NT2/D1 (cell line): ENCODE measurements at regions not wholly inside any gene's neighbourhood (a gene's known extent, or its start where the extent isn't known, plus 50 kb on each side); places are given as distances from the start of the nearest gene placed in this dataset.

Experiments used
- DNase-seq: peaks from one replicate; pipeline ENCODE4 v3.0.0-alpha.2; 2011; ENCODE audit warnings: low read depth, low spot score
- H3K27me3 ChIP-seq: 2 replicates; pipeline ENCODE4 v1.6.0; 2011; ENCODE audit warnings: mild to moderate bottlenecking; ENCODE audit not compliant: insufficient read length, insufficient read depth
- H3K36me3 ChIP-seq: 2 replicates; pipeline ENCODE4 v1.6.1; 2011; ENCODE audit warnings: mild to moderate bottlenecking, low read length, mixed read lengths; ENCODE audit not compliant: insufficient read depth, insufficient read length
- H3K4me1 ChIP-seq: 2 replicates; pipeline ENCODE4 v1.5.1; 2011; ENCODE audit not compliant: insufficient read depth, insufficient read length
- H3K4me3 ChIP-seq: 2 replicates; pipeline ENCODE4 v1.5.1; 2011; ENCODE audit warnings: low read depth; ENCODE audit not compliant: insufficient read length
- H3K9ac ChIP-seq: 2 replicates; pipeline ENCODE4 v1.6.0; 2011; ENCODE audit warnings: low read depth; ENCODE audit not compliant: insufficient read length
- H3K9me3 ChIP-seq: 2 replicates; pipeline ENCODE4 v1.5.1; 2011; ENCODE audit warnings: mild to moderate bottlenecking, low read length; ENCODE audit not compliant: insufficient read depth
- SUZ12 ChIP-seq: IDR thresholded peaks from 2 replicates; pipeline ENCODE4 v1.6.1; 2011; ENCODE audit not compliant: insufficient read length, insufficient read depth; ENCODE audit errors: extremely low read depth
- YY1 ChIP-seq: IDR thresholded peaks from 2 replicates; pipeline ENCODE4 v1.6.1; 2011; ENCODE audit not compliant: insufficient read length, insufficient read depth
- ZNF274 ChIP-seq: IDR thresholded peaks from 2 replicates; pipeline ENCODE4 v1.6.1; 2011; ENCODE audit warnings: mild to moderate bottlenecking, low read depth, low read length

DNA sequence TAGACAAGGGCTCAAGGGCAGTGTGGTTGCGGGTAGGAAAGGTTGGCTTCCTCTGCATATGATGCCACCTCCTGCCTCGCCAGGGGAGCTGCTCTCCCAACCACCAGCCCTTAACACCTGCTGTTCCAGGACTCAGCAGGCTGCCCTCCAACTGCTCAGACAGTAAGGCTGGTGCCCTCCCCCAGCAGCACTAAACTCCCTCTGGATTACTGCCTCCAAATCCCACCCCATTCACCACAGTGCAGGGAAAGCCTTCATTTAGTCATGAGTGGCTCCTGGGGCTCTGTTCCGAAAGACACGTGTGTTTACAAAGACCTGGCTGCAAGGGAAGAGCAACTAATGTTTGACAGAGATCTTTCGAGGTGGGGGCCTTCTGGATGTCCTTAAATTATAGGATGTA, 437.2 kb upstream of the MKI67 start:
- TF ChIP-seq SUZ12, result no peak
- no peak for TF ChIP-seq YY1
- TF ChIP-seq ZNF274, result no peak
- H3K36me3 ChIP-seq, result no peaks in the 10 kb centered on the region
- H3K4me3 ChIP-seq, result no peak overlapping the region
- no peak for DNase-seq
- no peak overlapping the region for H3K9ac ChIP-seq
- H3K27me3 ChIP-seq, result no peaks in the 10 kb centered on the region
- H3K4me1 ChIP-seq, result peaks cover 3% of the 10 kb centered on the region
- H3K9me3 ChIP-seq, result peaks cover 5% of the 10 kb centered on the region; the same call in 1 of the 2 replicates

DNA sequence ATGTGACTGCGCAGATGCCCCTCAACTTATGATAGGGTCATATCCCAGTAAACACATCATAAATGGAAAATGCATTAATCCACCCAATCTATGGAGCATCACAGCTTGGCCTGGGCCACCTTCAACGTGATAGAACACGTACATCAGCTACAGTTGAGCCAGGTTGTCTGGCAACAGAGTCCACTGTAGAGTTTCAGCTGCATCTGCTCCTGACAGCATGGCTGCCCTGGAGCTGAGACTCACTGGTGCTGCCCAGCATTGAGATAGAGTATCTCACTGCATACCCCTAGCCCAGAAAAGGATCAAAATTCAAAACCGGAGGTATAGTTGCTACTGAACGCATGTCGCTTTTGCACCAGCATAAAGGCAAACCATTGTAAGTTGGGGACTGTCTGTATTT, 437.7 kb upstream of the MKI67 start:
- Histone ChIP-seq H3K4me1 (peaks cover 3% of the 10 kb centered on the region), H3K9ac (no peak overlapping the region), H3K36me3 (no peaks in the 10 kb centered on the region), H3K4me3 (no peak overlapping the region), H3K9me3 (peaks cover 5% of the 10 kb centered on the region; the same call in 1 of the 2 replicates), H3K27me3 (no peaks in the 10 kb centered on the region)
- no peak for DNase-seq
- no peak for TF ChIP-seq YY1
- no peak for TF ChIP-seq SUZ12
- no peak for TF ChIP-seq ZNF274

DNA sequence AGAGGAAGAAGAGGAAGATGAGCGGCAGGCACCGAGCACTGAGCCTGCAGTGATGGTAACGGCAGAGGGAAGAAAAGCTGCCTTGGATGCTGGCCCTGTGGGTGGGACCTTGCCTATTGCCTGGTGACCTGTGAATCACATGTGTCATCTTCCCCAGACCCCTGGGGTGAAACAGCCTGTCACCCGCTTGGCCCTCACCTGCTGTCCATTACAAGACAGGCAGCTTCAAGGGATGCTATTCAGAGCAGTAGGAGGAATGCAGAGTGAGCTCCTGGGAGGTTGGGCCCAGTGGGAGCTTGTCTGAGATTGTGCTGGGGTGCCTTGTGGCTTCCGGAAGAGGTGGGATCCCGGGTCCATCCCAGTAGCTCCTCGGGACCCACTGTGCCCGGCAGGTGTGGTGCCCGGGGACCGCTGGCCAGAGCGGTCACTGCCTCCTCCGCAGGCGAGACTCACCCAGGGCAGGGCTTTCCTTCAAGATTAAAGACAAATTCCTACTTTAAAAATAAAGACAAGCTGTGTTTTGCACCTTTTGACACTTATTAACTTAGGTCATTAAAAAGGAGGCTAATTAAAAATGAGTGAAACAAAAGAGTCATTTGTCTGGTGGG, 440.2 kb upstream of the MKI67 start:
- no peaks in the 10 kb centered on the region for H3K36me3 ChIP-seq
- no peaks in the 10 kb centered on the region for H3K27me3 ChIP-seq
- 0 out of 2 replicates have a peak, but pooled peaks cover 3% of the 10 kb centered on the region for H3K9me3 ChIP-seq
- peaks cover 5% of the 10 kb centered on the region for H3K4me1 ChIP-seq
- no peak for TF ChIP-seq SUZ12
- no peak for TF ChIP-seq ZNF274
- no peak for TF ChIP-seq YY1
- DNase-seq, result no peak
- no peak overlapping the region for H3K9ac ChIP-seq
- H3K4me3 ChIP-seq, result no peak overlapping the region

DNA sequence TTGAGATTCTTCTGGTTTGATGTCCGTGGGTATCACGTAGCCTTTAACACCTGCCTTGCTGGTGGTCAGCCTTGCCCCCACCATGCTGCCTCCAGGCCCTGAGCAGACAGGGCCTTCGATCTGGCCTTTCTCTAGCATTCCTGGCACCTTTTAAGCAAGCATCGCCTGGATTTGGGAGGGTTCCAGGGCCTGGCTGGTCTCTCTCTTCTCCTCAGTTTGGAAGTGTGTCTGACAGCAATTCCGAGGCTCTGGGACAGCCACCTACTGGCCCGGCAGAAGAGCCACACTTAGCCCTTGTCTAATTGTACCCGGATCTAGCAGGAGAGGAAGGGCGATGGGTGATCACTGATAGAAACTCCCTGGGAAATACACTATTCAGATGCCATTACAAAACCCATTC, 441.3 kb upstream of the MKI67 start:
- peaks cover 5% of the 10 kb centered on the region for H3K4me1 ChIP-seq
- TF ChIP-seq SUZ12 (no peak), ZNF274 (no peak), YY1 (no peak)
- no peaks in the 10 kb centered on the region for H3K27me3 ChIP-seq
- no peaks in the 10 kb centered on the region for H3K36me3 ChIP-seq
- H3K4me3 ChIP-seq, result no peak overlapping the region
- no peak overlapping the region for H3K9ac ChIP-seq
- H3K9me3 ChIP-seq, result no peaks in the 10 kb centered on the region
- no peak for DNase-seq

DNA sequence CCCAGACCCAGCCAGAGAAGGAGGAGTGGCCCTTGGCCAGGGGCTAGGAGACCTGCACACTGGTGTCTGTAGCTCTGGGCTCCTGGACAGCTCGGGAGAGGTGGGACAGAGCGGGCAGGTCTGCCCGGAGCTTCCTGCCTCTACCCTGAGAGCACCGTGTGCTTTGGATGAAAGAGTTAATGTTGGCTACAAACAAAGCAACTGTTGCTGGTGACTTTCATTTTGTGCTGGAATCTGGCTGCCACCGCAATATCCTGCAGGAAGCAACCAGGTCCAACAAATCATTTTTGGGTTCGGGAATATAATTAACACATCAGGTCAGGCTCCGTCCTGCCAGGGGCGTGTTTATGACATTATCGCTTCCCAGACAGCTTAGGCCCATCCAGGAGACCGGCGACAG, 441.8 kb upstream of the MKI67 start:
- no peaks in the 10 kb centered on the region for H3K27me3 ChIP-seq
- H3K4me3 ChIP-seq, result no peak overlapping the region
- H3K4me1 ChIP-seq, result peaks cover 5% of the 10 kb centered on the region
- no peaks in the 10 kb centered on the region for H3K9me3 ChIP-seq
- no peak for DNase-seq
- H3K9ac ChIP-seq, result no peak overlapping the region
- no peaks in the 10 kb centered on the region for H3K36me3 ChIP-seq
- TF ChIP-seq ZNF274, result no peak
- TF ChIP-seq YY1, result no peak
- TF ChIP-seq SUZ12, result no peak

DNA sequence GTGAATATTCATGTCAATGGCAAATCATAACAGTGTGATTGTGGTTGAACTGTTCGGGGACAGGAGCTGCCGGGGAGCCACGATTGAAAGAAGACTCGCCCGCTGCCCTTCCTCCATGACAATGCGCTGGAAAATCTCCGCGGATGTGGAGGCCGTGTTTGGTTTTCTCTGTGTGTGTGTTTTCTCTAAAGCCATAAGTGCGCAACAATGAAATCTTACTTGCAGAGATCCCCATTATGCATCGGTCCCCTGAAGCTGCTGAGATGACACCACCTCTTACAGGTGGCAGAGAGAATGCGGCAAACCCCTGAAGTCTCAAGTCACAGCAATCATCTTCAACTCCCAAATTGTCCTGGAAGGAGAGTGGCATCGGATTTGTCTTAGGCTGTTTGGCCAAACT, 442.3 kb upstream of the MKI67 start:
- no peaks in the 10 kb centered on the region for H3K9me3 ChIP-seq
- no peak for DNase-seq
- H3K9ac ChIP-seq, result no peak overlapping the region
- H3K4me1 ChIP-seq, result peaks cover 5% of the 10 kb centered on the region
- no peaks in the 10 kb centered on the region for H3K36me3 ChIP-seq
- H3K27me3 ChIP-seq, result no peaks in the 10 kb centered on the region
- no peak overlapping the region for H3K4me3 ChIP-seq
- TF ChIP-seq ZNF274 (no peak), SUZ12 (no peak), YY1 (no peak)

DNA sequence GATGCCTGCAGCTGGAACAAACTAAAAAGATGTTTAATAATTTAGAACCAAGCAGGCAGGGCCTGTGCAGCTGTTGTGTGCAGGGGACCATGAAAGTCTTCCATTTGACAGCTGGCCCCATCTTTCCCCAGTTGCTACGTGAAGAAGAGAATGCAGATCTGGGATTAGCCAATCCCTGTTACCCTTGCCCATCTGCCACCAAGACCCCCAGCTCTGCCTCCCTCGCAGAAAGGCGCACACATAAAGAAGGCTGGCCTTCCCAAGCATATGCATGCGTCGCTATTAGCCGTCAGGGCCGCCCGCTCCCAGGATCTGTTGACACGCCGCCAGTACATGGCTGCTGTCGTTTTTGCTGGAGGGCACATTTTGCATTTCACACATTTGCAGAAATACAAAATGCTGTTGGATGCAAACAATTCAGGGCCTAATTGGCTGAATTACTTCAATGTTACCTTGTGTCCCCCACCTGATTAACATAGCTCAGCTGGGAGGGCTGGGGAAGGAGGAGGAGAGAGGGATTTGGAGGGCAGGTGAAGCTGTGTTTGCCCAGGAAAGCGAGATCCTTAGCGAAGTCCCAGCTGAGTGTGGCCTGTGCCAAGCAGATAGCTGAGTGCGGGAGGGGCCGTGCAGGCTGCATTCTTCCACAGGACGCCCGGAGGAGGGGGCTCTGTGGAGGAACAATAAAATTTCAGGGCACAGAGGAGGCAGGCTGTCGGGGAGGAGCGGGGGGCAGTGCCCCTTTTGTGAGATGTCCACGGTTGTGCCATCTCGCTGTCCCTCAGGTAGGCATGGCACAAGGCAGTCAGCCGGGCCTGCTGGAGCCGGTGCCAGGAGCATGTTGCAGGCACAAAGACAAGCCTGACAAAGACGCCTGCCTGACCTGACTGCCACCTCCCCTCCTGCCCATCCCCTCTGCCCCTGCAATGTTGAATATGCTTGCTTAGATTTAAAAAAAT, 443.0 kb upstream of the MKI67 start:
- peaks cover 5% of the 10 kb centered on the region for H3K4me1 ChIP-seq
- no peak for DNase-seq
- H3K27me3 ChIP-seq, result no peaks in the 10 kb centered on the region
- no peak overlapping the region for H3K4me3 ChIP-seq
- no peaks in the 10 kb centered on the region for H3K9me3 ChIP-seq
- TF ChIP-seq SUZ12 (no peak), YY1 (no peak), ZNF274 (no peak)
- H3K36me3 ChIP-seq, result no peaks in the 10 kb centered on the region
- peak overlapping the region; percentile 32 for H3K9ac ChIP-seq
